Left cardiac atrium (tissue), 4 donors: ENCODE measurements at regions not wholly inside any gene's neighbourhood (a gene's known extent, or its start where the extent isn't known, plus 50 kb on each side); places are given as distances from the start of the nearest gene placed in this dataset.

Experiments
- ATAC-seq, 2 donors: fragments of 200-7000 bp; cut with Tn5 transposase; one replicate each; pipeline ENCODE4 v1.9.1; 2020; ENCODE audit warnings: mild to moderate bottlenecking in 2 of 2, moderate library complexity in 2 of 2
- DNase-seq: peaks from one replicate; pipeline ENCODE4 v3.0.0-alpha.2; 2020
- intact Hi-C, 2 donors: fragments of 100-400 bp; cut with DNase I; formaldehyde crosslinking; loops; one replicate each; pipeline versions ENCODE4 v1.14.1 to v1.15.1; 2022 to 2023
- donor health status: DM: no; HTN: yes; CAD: no.
- donor health status: DM: no; HTN: yes; CAD: no; lungs with severe emphysema.
- donor health status: DM: yes; HTN: yes; CAD: no.
- donor health status: Dilated cardiomyopathy.

- intact Hi-C loops: no loop called here
- ATAC-seq: no peak
- DNase-seq: no peak
Observed at GRCh38 chr14:32012062-32012461, 65.0 kb upstream of the ARHGAP5 start.

GRCh38 chr14:32012571-32012970 is 64.5 kb upstream of the ARHGAP5 start:
- ATAC-seq: no peak
- intact Hi-C loops: no loop called here
- no peak for DNase-seq

- no peak for ATAC-seq
- DNase-seq: no peak
- intact Hi-C loops: no loop called here
Observed at GRCh38 chr14:32013083-32013482, 64.0 kb upstream of the ARHGAP5 start.

- ATAC-seq (no peak), DNase-seq (no peak)
- intact Hi-C loops: no loop called here
Observed at GRCh38 chr14:32014057-32014456, 63.0 kb upstream of the ARHGAP5 start.

- DNase-seq: no peak
- ATAC-seq: no peak
- intact Hi-C loops: no loop called here
Observed at GRCh38 chr14:32014498-32014897, 62.6 kb upstream of the ARHGAP5 start.

- intact Hi-C loops: no loop called here
- ATAC-seq: peak in 1 of 2 donors; percentile 60
- DNase-seq: no peak
Observed at GRCh38 chr14:32015166-32015565, 61.9 kb upstream of the ARHGAP5 start.

GRCh38 chr14:32017587-32017986 is 59.5 kb upstream of the ARHGAP5 start:
- no peak for DNase-seq
- intact Hi-C loops: no loop called here
- ATAC-seq: no peak

- intact Hi-C loops: no loop called here
- DNase-seq (no peak), ATAC-seq (no peak)
Observed at GRCh38 chr14:32018391-32019092, 58.6 kb upstream of the ARHGAP5 start.

- no peak for DNase-seq
- ATAC-seq: peak in 1 of 2 donors; percentile 71
- intact Hi-C loops: no loop called here
Observed at GRCh38 chr14:32019276-32019675, 57.8 kb upstream of the ARHGAP5 start.

GRCh38 chr14:32020882-32021281 is 56.2 kb upstream of the ARHGAP5 start:
- intact Hi-C loops: no loop called here
- no peak for DNase-seq
- ATAC-seq: no peak

- intact Hi-C loops: no loop called here
- ATAC-seq (no peak), DNase-seq (no peak)
Observed at GRCh38 chr14:32021341-32021740, 55.8 kb upstream of the ARHGAP5 start.

- intact Hi-C loops: no loop called here
- no peak for DNase-seq
- no peak for ATAC-seq
Observed at GRCh38 chr14:32022525-32022924, 54.6 kb upstream of the ARHGAP5 start.

GRCh38 chr14:32022938-32023466 is 54.1 kb upstream of the ARHGAP5 start:
- intact Hi-C loops: no loop called here
- ATAC-seq (no peak), DNase-seq (no peak)

- intact Hi-C loops: no loop called here
- DNase-seq (no peak), ATAC-seq (no peak)
Observed at GRCh38 chr14:32023540-32023939, 53.6 kb upstream of the ARHGAP5 start.

GRCh38 chr14:32027255-32027939 is 49.7 kb upstream of the ARHGAP5 start:
- no peak for ATAC-seq
- DNase-seq: no peak
- intact Hi-C loops: no loop called here
